Gastroesophageal sphincter (tissue), 3 donors: ENCODE measurements at regions not wholly inside any gene's neighbourhood (a gene's known extent, or its start where the extent isn't known, plus 50 kb on each side); places are given as distances from the start of the nearest gene placed in this dataset.

Experiments
- EP300 ChIP-seq: sonication (generic); formaldehyde crosslinking; IDR thresholded peaks from one replicate; pipeline ENCODE4 v1.6.1; 2017; ENCODE audit warnings: antibody characterized with exemption, mild to moderate bottlenecking
- POLR2A ChIP-seq, 2 donors: fragments of 450-650 bp; IDR thresholded peaks; one replicate each; pipeline ENCODE4 v1.6.1; 2017; ENCODE audit warnings: antibody characterized with exemption in 2 of 2, mild to moderate bottlenecking in 2 of 2, moderate library complexity in 1 of 2
- POLR2AphosphoS5 ChIP-seq: sonication (generic); formaldehyde crosslinking; IDR thresholded peaks from one replicate; pipeline ENCODE4 v1.6.1; 2017; ENCODE audit warnings: antibody characterized with exemption
- TF ChIP-seq, protein P1 (sequence below), 4 experiments: fragments of 200-600 bp in 2 of 4; fragments of 450-650 bp in 2 of 4; sonication (generic) in 1 of 4; IDR thresholded peaks; one replicate each; pipeline ENCODE4 v1.5.1; 2017 to 2019; ENCODE audit warnings: antibody characterized with exemption in 4 of 4, mild to moderate bottlenecking in 2 of 4, moderate library complexity in 2 of 4

DNA sequence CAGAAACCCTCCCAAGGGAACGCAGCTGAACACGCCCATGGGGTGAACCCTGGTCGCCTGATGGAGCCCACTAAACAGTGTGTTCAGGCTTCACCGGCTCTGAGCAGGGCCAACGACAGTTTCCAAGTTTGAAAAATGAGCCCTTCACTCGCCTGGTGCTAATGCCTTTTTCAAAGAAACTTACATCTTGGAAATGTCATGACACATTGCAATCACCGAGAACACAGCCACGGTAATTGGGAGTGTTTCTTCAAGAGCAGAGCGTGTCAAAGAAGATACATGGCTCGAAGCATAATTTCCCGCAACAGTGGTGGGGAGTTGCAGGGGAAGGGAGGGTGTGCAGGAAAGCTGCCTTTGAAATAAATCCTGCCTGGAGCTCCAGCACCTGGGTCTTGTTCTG is 463.2 kb downstream of the TMEM114 start:
- TF ChIP-seq, protein P1, sequence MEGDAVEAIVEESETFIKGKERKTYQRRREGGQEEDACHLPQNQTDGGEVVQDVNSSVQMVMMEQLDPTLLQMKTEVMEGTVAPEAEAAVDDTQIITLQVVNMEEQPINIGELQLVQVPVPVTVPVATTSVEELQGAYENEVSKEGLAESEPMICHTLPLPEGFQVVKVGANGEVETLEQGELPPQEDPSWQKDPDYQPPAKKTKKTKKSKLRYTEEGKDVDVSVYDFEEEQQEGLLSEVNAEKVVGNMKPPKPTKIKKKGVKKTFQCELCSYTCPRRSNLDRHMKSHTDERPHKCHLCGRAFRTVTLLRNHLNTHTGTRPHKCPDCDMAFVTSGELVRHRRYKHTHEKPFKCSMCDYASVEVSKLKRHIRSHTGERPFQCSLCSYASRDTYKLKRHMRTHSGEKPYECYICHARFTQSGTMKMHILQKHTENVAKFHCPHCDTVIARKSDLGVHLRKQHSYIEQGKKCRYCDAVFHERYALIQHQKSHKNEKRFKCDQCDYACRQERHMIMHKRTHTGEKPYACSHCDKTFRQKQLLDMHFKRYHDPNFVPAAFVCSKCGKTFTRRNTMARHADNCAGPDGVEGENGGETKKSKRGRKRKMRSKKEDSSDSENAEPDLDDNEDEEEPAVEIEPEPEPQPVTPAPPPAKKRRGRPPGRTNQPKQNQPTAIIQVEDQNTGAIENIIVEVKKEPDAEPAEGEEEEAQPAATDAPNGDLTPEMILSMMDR (IDR thresholded peaks at IDR 0.05) = no peak
- TF ChIP-seq POLR2AphosphoS5 = no peak
- TF ChIP-seq POLR2A (IDR thresholded peaks at IDR 0.05) = no peak
- TF ChIP-seq EP300 = no peak
